ENCODE measurements at regions not wholly inside any gene's neighbourhood (a gene's known extent, or its start where the extent isn't known, plus 50 kb on each side); places are given as distances from the start of the nearest gene placed in this dataset.

DNA sequence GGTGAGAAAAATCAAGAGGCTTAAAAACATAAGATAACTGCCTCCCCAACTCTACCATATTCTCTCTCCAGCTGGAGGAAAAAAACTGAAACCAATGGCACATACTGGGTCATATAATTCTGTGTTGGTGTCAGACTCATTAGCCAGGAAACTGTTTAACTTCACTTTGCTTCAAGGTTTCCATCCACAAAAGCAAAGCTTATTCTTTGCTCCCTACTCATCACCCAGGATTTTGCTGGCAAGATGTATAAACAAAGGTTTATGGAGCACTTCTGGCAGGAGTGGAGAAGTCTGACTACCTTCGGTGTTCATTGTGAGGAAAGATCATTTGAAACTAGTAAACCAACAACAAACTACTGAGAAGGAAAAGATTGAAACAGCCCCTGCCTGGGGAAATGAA is 197.5 kb upstream of the SERP2 start:
- DNase-seq (ENCODE audit: low read depth in 2 of 2), result no peak

DNA sequence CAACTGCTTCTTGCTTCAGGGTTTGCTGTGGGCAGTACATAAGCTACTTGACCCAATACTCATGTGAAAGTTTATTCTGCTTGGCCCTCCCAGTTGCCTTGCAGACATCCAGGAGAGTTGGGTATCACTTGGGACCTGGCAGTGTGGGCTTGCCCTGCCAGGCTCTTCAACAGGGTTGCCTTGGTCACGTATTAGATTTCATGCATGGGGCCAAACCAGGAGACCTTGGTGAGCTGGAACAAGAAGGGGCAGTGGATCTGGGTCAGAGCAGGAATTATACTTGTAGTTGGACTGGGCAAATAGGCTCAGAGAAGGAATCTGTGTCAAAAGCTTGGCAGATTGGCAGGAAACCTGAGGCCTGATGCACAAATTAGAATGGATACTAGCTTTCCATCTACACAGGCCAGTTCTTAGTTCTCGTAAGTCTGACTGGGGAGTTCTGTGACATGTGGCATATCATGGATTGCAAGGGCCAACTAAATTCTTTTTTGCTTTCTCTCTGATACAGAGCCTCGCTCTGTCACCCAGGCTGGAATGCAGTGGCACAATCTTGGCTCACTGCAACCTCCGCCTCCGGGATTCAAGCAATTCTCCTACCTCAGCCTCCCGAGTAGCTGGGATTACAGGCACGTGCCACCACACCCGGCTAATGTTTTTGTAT is 192.6 kb upstream of the SERP2 start:
- no peak for DNase-seq (ENCODE audit: low read depth in 2 of 2)

DNA sequence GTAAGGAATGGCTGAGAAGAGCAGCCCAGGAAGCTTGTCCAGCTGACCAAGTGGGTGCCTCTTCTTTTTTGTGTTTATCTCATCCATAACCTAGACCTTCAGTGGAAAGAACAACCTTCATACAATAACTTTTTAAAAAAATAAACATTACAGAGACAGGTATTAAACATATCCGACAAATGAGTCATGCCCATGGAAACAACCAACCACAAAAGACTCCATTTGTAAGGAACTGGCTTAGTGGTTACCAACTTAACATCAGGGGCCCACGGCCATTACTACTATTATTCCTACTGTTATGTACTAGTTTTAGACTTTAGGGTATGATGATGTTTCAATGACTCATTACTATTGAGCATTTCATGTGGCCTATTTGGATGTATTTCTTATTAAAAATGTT is 191.7 kb upstream of the SERP2 start:
- DNase-seq (ENCODE audit: low read depth in 2 of 2), result no peak

DNA sequence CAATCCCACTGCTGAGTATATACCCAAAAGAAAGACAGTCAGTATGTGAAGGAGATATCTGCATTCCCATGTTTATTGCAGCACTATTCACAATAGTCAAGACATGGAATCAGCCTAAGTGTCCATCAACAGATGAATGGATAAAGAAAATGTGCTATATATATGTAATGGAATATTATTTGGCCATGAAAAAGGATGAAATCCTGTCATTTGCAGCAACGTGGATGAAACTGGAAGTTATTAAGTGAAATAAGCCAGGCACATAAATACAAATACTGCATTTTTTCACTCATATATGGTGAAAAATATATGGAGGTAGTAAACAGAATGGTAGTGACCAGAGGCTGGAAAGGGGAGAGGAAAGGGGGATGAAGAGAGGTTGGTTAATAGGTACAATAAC is 188.9 kb upstream of the SERP2 start:
- DNase-seq (ENCODE audit: low read depth in 2 of 2), result no peak

DNA sequence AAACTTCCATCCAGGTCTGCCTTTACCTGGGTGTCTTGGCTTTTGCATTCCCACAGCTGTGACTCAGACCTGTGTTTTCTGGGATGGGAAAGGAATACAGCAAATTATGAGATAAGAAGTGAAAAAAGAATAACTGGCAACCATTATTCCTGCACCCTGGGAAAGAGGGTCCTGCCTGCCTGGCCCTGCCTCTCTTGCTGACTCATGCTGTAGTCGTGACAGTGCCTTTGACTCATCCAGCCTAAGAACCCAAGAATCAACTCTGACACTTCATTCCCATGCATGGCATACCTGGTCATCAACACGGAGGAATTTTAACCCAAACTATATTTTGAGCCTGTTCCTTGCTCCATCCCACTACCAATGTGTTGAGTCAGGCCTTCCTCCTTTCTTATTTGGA is 185.4 kb upstream of the SERP2 start:
- DNase-seq (ENCODE audit: low read depth in 2 of 2), result no peak

DNA sequence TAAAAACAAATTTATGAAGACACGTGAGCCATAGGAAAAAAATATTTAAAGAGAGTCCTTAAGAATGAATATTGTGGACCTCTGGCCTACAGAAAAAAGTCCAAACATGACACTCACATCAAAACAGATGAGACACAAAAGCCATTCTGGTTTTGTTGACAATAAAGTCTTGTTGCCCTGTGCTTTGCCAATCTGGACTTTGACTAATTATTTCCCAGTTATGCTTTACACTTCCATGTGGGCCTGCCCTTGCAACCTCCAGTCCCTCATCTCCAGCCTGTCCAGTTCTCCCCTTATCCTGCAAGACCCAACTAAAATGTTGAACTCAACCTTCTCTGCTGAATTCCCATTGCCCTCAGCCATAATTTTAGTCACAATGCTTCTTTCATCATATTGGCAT is 184.5 kb upstream of the SERP2 start:
- DNase-seq (ENCODE audit: low read depth in 2 of 2), result no peak

DNA sequence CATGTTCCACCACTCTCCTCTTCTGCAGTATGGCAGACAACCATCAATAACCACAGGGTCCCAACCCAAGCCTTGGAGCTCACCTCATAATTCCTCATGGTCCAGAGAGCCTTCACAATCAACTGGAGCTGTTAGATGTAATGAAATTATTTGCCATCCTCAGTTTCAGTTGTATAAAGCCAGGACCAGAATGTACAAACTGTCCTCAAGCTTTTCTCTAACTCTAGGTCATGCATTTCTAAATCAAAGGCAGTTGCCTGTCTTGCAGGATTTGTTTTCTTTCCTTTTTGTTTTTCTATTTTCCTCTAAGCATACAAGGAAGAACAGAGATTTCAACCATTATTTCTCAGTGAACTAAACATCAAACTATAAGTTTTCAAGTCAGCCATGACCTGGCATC is 182.5 kb upstream of the SERP2 start:
- DNase-seq (ENCODE audit: low read depth in 2 of 2), result no peak

DNA sequence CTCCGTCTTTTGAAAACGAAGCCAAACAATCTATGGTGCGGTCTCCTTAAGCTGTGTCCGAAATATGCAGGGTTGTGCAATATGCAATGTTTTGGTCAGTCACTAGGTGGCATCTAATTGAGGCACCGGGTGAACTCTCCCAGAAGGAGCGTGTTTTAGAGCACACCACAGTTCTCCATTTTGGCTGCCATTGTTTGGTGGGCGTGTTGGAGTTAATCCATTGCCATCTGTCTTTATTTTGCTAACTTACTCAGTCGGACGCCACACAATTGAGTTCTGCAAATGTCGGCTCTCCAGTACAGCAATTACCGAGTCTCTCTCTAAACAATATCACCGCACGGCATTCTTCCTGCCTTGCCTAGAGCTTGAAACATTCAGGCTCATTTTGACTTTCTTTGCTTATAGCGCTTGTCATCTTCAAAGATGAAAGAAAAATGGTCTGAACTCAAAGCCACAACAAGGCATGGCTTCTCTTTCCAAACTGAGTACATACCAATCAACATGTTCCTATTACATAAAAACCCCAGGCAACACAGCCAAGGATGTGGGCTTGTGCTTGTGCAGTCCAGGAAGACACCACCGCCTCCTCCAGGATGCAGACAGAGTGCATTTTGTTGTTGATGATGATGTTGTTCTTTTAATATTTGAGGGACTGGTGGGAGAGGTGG is 182.0 kb upstream of the SERP2 start:
- no peak for DNase-seq (ENCODE audit: low read depth in 2 of 2)

DNA sequence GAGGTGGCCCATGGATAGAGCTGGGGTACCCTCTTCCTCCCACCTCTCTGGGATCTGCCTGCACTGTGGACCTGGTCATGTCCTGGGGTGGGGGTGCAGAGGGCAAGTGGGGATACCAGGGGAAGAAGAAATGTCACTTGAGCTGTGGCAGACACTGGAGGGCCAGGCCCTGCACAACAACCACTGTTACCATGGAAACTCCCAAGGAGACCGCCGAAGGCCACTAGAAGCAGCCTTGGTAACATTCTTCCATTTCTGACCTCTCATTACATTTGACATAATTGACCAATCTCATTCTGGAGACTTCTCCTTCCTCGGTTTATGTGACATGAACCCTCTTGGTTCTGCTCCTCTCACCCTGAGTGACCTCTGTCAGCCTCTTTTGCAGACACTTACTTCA is 179.9 kb upstream of the SERP2 start:
- no peak for DNase-seq (ENCODE audit: low read depth in 2 of 2)

DNA sequence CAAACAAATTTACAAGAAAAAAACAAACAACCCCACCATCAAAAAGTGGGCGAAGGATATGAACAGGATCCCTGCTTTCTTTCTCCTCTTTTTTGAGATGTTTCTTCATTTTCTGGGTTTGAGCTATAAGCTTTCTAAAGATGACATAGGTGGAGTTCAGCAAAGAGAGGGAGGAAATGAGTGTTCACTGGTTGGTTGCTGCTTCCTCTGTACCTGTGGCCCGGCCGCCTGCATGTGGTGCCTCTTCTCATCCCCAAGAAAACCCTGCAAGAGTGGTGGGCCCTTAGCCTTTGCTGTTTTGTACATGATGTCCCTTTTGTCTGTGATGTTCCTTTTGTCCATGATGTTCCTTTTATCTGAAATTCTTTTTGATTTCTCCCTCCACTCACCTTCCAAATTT is 178.4 kb upstream of the SERP2 start:
- DNase-seq (ENCODE audit: low read depth in 2 of 2), result no peak

DNA sequence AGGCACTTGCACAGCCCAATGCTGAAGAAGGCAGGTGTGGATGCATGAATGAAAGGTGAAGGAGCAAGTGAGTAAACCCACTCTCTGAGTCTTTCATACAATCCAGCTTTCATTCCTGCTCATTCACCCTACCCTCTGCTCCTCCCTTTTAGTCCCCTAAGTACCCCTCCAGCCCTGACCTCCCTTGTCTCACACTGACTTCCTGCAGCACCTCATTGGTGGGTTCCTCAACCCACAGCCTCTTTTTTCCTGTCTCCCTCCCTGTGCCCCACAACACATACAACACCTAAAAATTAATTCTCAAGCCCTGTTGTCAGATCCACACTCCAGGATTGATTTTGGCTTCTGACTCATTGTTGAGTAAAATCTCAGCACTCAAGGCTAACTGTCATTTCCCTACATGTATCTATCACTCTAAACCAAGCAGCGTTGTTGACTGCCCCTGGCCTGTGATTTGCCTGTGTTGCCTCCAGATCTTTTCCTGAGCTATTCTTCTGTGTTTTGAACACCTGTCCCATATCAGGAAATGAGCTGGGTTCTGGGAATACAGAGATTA is 177.3 kb upstream of the SERP2 start:
- no peak for DNase-seq (ENCODE audit: low read depth in 2 of 2)

DNA sequence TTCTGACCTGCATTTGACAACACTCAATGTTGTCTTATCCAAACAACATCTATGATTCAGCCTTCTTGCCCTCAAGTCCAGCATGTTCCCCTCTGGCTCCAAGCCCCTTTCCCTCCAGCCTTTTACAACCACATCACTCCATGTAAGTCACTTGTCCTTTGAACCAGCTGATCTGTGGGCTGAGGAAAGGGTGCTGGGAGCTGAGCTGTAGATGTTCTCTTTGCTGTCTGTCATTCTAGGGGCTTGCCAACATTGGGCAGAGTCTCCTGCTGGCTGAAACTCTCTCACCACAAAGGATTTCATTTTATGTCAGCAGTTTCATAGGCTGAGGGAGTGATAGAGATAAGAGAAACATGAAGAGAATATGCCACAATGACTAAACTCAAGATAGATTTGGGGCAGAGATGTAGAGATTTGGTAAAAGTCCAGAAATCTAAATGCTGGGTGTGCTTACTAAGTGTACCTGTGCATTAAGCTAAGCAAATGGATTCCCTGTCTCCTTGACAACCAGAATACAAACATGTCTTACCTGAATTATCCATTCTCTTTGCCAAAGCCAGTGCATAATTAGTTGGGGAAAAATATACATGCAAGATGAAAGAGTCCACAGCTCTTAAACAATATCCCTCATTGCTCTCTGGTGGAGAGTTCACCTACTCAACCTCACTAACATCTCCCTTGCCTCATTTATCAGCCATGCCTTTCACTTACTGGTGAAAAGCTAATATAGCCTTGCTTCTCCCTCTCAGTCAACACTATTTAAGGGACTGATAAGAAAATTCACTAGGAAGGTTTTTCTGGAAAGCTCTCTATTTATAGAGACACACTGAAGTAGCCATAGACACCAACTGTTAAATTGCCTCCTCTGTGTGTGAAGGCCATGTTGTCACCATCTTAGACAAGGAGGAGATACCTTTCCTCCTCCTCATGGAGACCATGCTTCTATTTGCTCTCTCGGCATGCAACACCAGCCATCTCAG is 175.5 kb upstream of the SERP2 start:
- DNase-seq (ENCODE audit: low read depth in 2 of 2), result no peak

DNA sequence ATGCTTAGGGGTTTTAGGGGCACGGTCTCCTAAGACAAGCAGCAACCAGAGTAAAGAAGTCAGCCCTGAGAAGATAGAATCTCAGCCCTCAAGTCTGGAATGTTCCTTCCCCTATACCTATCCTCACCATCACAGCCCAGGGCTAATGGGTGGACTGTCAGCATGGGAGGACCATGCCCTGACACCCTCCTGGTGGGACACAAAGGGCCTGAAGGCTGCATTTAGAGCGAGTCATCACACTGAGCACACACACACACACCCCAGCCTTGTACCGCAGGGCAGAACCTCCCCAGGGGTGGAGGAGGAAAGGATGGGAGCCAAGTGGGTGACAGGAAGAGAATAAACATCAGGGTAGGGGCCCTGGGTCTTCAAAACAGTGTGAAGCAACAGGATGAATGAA is 174.8 kb upstream of the SERP2 start:
- DNase-seq (ENCODE audit: low read depth in 2 of 2), result no peak

DNA sequence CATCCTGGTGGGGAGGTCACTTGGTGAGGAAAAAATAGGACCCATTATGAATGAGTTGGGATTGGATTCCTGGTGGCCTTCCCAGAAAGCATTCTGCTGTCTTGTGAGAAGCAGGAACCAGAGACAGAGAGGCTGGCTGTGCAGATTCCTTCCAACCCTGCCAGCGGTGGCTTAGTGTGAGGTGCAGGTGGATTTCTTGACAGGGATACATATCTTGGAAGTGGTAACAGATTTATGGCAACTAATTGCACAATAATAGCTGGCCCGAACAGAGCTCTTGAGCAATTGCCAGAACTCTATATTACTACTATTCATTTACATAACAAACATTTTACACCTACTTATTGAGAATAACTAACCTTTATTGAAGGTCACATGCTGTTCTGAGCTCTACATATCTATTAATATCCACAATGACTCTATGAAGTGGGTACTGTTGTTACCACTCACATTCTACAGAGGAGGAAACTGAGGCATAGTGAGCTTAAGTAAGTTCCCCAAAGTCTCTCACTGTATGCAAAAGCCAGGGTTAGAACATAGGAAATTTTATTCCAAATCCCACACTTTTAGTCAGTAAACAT is 173.9 kb upstream of the SERP2 start:
- no peak for DNase-seq (ENCODE audit: low read depth in 2 of 2)

DNA sequence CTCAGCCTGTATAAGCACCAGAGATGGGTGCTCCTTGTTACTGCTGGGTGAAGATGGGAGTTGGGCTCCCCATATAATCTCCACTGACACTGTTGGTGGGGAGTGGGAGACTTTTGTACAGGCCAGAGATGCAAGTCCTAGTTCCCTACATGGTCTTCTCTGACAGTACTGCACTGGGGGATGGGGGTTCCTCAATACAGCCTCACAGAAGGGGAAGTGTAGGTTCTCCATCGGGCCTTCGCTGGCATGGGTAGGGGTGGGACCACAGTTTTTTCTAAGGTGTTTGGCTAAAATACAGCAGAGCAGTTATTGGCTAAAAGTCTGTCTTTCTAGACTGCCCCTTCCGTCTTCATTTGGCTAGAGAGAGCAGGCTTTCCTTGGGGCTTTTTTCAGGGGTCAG is 167.2 kb upstream of the SERP2 start:
- no peak for DNase-seq (ENCODE audit: low read depth in 2 of 2)

DNA sequence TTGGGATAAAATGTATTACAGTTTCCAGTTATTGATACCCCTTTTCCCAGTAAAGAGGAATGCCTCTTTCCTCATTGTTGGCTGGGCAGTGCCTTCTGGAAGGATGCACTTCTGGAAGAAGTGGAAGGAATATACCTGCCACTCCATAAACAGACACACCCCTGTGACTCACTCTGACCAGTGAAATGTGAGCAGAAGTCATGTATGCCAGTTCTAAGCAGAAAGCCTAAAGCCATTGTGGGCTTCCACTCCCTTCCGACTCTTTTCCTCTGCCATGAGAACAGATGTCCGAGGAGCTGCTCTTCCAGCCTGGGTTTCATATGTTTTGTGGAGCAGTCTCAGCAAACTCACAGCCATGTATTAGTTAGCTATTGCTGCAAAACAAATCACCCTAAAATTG is 166.1 kb upstream of the SERP2 start:
- DNase-seq (ENCODE audit: low read depth in 2 of 2), result no peak

DNA sequence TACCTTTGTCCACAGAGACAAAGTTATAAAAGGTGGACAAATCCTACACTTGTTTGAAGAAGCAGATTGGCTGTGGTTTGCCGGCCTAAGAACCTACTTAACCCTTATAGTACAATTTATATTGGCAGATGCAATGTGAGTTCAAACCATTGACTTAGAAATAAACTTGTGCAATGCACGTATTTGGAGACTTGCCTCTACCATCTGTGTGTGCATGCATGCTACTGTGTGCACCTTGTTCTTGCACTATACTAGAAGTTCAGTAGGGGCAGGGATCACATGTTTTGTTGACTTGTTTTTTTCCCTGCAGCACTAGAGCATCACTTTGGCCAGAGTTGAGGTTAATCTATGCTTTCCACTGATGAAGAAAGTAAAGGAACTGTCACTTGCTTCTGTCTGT is 163.1 kb upstream of the SERP2 start:
- no peak for DNase-seq (ENCODE audit: low read depth in 2 of 2)

DNA sequence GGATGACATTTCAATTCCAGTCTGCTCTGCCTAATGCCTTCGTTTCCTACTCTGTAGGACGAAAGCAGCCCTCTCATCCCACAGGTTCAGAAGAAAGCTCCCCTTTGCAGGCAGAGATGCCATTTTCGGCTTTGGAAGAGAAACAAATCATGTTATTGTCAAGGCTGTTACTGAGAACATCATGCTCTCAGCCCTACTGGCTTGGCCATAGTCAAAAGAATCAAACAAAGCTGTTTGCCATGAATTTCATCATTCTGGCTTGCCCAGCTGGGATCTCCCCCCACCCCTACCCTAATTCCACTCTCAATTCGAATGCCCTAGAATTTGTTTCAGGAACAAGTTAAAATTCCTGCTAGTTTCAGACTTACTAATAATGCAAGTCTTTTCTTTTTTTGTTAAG is 162.3 kb upstream of the SERP2 start:
- DNase-seq (ENCODE audit: low read depth in 2 of 2), result no peak

DNA sequence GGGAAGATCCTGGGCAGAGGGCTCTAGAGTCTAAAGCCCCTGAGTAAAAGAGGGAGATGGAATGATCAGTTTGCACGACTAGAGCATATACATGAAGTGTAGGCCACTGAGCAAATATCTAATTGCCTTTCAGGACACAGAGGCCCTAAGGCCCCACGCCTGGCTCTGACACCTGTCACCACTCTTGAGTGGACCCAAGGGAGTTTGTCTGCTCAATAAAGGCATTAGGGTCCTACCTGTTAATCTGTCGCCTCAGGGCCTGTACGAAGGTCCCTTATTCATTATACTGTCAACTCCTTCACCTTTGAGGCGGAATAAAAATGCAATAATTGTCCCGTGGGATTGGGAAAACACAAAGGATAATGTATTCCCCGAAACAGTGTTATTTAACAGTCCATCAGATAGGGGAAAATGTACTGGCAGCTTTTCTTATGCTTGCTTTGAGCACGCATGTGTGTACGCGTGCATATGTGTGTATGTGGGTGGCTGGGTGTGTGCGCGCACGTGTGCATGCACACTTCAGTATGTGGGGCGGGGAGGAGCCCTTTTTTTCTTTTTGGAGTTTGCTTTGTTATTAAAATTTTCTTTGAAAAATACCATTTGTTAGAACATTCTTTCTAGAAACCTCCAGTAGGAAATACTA is 161.8 kb upstream of the SERP2 start:
- no peak for DNase-seq (ENCODE audit: low read depth in 2 of 2)

DNA sequence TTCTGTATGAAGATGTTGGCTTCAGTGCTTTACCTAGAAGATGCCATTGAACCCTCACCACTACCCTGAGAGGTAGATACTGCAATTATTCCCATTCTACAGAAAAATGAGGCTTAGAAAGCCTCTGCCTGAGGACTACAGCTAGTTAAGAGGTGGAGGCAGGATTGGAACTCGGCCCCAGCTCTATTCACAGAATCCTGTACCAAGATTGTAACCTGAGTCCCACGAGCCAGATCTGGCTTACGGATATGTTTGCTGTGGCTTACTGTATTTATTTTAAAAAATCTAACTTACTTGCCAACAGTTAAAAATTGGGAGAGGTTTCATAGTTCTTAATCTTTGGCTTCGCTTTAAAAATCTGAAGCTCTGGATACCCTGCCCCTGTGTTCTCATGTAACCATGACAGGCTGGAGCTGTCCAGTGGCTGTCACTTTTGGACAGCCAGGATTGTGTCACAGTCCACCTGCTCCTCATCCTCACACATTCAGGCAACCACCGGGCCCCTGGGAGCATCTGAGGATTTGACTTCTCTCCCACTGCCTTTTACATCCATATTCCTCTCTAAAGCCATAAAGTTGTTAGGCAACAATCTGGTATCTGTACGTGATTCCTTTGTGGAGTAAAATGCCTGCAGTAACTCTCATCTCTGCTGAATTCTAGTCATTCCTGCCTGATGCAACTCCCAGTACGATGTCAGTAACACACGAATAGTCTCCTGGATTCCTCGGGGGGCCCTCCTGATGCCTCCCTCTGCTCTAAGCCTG is 160.8 kb upstream of the SERP2 start:
- DNase-seq (ENCODE audit: low read depth in 2 of 2), result no peak

All from stimulated activated CD8-positive, alpha-beta memory T cell treated with anti-CD3 and anti-CD28 coated beads, Interleukin-7, amount 100 ng/mL, for 1 hour (primary cell).